NCI-H524 (cell line): ENCODE measurements at regions not wholly inside any gene's neighbourhood (a gene's known extent, or its start where the extent isn't known, plus 50 kb on each side); places are given as distances from the start of the nearest gene placed in this dataset.

ENCODE experiments used
- DNase-seq, 2 experiments: peaks; one replicate each; lab custom pipeline; 2025; lab: John Stamatoyannopoulos, UW

DNA sequence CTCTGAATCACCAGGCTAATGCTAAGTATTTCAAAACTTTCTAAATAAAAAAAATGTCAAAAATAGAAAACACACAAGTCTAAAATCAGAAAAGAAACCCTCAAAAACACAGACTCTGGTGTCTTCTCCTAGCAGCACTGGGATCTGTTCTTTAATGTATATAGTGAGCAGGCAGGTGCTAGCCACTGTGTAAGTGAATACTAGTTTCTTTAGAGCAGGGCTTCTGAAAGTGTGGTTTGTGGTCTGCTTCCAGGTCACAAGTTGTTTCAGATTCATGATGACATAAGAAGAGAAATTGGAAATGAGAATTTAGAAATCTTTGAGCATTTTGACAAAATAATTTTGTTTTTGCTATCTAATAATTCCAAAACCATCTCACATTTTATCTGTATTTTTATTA lies 763.1 kb downstream of the USP25 start:
- no peak for DNase-seq

DNA sequence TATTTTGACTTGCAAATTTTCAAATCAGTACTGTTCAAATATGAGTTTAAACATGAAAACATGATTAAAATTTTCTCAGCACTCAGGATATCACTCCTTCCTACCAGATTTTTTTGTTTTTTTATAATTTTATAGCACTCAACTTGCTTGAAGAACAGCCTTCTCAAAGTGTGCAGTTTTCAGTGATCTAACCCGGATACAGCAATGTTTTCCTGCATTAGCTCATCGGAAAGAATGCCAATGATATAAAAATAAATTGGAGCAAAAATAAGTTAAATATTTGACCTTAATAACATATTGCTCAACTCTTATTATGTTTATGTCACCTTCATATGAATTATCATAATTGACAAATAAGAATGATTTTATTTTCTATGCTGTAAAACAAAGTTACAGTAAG lies 766.8 kb downstream of the USP25 start:
- no peak for DNase-seq

DNA sequence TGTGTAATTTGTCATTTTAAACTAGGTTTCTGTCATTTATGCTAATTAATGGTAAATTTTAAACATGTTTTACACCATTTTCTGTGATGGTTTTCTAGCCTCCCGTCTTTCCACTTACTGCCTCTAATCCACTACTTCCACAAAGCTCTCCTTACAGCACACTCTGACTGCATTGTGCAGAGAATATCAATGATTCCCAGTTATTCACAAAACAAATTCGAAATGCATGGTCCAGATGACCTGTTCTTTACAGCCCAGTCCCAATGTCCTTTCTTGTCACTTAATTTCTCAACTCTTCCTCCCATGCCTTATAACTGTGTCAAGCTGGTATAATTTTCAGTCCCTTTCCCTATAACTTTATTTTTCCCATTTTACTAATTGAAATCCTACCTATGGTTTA lies 770.5 kb downstream of the USP25 start:
- DNase-seq, result no peak

DNA sequence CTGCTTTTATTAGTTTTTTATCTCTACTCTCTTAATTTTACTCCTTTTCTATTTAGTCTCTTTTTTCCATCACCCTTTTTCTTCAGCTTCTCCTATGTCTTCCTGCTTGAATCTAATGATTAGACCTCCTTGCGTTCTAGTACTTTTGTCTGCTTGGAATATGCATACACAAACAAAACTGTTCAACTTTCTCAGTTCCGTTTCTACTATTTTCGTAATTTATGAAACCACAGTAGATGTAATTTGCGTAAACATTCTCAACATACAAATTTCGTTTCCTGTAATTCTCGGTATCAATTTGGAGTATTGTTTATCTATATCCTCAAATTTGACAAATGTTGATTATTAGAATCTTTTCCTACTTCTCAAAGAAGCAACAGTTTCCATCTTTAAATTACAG lies 772.5 kb downstream of the USP25 start:
- DNase-seq, result no peak

DNA sequence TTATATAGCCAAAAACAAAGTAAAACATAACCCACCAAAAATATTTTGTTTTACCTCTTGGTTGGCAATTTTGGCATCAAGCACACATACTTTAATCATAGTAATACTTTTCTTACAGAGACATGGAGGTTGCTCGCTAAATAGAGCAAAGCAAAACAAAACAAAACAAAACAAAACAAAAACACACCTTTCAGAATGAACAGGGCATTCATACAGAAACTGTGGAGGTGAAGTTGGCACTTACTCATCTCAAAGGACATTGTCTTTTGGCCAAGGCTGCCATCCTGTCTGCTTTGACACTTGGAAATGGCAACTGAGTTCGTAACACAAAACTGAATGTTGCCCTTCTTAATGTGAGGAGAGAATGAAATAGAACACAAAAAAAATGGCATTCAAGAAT lies 773.1 kb downstream of the USP25 start:
- no peak for DNase-seq

DNA sequence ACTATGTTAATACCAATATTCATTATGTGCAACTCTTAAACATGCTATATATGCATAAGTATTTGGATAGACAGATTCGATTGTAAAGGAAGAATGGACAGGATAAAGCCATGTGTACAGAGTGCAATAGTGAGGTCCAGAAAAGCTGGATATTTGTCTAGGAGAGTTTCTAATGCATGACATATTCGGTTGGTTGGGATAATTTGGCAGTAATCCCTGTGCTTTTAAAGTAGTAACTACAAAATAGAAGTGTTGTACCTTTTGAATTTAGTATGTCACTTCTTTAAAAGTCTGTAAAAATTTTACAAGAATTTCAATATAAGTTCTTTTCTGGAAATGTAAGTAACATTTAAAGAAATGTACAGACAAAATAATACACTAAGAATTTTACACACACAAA lies 774.5 kb downstream of the USP25 start:
- no peak for DNase-seq

DNA sequence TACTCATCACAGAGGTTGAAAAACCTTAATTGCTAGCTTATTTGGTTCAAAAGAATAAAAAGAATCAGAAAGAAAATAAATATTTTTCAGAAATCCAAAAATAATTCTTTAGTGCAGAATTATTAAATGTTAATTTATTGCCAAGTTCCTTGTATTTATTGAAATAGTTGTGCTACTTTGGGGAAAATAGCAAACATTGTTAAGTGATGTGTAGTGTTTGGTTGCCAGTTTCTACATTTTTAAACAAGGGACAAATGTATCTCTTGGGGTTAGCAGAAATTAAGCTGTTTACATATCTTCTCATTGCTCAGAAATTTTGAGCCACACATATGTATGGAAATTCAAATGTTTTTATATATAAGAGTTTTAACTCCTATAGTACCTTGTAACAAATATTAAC lies 775.0 kb downstream of the USP25 start:
- no peak for DNase-seq

DNA sequence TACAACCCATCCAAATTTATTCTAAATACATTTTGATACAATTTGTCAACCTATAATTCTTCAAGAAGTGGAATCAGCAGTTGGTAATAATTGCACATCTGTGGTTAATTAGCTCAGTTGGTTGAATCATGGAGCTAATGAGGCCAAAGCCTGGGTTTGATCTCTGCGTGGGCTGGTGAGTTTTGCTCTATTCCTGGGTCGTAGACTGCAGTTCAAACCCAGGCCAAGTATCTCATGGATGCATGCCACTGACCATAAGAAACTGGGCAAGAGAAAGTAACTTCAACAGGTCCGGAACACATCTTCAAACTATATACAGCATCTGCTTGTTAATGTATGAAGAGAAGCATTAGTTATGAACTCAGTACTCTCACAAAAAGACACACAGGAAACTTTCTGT lies 779.7 kb downstream of the USP25 start:
- DNase-seq, result no peak

DNA sequence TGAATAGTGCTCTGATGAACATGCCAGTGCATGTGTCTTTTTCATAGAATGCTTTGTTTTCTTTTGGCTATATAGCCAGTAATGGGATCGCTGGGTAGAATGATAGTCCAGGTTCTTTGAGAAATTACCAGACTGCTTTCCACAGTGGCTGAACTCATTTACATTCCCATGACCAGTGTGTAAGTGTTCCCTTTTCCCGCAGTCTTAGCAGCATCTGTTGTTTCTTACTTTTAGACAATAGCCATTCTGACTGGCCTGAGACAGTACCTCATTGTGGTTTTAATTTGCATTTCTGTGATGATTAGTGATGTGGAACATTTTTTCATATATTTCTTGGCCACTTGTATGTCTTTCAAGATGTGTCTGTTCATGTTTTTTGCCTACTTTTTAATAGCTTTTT lies 784.5 kb downstream of the USP25 start:
- DNase-seq, result no peak

DNA sequence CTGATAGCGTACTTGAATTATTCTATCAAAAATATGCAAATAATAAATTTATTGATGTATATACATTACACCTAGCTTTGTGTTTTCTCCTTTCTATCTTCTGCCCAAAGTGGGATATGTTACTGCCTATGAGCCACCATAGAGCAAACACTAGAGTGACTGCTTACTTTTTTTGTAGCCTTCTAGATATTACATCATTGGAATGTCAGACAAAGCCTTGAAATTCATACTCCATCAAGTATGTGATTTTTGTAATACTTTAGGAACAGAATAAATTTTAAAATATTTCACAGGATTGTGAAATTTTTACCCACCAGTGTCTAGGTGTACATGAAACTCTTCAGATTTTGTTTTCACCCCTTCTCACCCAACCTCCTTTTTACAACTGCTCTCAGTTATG lies 787.6 kb downstream of the USP25 start:
- no peak for DNase-seq

DNA sequence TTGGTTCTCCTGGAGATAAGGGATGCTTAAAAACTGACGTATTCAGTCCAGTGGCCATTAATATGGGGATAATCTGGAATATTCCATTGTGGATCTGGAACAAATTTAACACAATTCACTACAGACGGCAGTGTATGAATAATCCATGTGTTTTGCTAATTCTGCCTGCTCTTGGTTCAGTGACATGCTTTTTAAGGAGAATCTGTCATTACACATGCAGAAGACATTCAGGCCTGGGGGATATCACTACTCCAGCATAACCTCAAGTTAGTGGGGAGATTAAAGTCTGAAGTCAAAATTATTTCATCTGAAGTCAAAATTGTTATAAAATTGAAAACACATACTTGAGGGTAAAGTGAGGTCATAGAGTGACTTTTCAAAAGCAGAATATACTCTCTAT lies 789.3 kb downstream of the USP25 start:
- DNase-seq, result no peak

DNA sequence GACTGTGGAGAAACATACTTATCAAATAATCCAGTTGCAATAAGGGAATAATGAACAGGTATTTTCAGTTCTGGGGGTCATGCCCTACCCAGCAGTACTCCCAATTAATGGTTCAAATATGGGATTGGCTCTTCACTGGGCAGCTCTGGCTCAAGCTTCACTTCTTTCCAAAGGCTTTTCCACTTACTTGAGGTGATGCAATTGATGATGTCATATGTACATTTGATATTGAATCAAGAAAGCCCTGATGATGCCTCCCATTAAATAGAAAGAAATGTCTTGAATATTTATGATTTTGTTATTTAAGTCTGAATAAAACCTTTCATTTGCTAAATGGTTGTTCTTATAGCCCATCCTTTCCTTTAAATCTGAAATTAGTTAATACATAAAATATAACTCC lies 789.9 kb downstream of the USP25 start:
- no peak for DNase-seq

DNA sequence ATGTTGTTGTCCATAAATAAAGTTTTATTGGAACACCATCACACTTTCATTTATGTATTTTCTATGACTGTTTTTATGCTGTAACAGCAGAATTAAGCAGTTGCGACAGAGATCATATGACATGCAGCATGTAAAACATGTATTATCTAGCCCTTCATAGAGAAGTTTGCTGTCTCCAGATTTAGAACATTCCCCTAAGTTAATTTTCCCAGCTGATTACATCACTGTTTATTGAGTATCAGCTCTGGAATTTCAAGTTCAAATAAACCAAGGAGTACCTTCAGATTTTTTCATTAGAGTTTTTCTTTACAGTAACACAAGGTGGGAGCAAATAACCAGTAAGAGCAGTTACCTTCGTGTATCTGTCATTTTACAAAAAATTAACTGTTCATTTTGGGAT lies 792.8 kb downstream of the USP25 start:
- DNase-seq, result no peak

DNA sequence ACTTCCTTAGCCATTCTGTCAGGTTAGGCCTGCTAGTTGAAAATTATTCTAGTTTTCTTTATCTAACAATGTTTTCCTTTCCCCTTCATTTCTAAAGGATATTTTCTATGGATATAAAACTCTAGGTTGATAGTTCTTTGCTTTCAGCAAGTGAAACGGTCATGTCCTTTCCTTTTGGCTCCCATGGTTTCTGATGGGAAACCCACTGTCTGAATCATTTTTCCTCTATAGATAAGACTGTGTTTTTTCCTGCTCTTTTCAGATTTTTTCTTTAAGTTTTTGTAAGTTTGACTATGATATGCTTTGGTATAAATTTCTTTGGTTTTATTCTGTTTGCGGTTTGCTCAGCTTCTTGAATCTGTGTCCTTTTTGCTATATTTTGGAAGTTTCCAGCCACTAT lies 800.9 kb downstream of the USP25 start:
- no peak for DNase-seq

DNA sequence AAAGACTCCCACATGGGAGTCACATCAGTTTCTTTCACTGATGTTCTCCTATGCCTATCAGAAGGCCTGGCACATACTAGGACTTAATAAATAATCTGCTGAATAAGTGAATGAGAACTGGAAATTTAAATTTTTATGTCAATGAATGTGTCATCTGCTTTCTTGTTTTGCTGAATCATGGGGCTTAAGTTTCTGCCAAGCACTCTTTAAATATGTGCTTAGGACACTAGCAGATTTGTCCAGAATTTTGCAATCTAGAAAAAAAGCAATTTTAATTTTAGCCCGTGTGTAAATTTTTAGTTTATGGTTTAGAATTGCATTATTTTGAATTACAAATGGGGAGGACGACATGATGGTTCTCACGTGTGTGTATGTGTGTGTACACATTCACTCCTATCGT lies 803.1 kb downstream of the USP25 start:
- no peak for DNase-seq

DNA sequence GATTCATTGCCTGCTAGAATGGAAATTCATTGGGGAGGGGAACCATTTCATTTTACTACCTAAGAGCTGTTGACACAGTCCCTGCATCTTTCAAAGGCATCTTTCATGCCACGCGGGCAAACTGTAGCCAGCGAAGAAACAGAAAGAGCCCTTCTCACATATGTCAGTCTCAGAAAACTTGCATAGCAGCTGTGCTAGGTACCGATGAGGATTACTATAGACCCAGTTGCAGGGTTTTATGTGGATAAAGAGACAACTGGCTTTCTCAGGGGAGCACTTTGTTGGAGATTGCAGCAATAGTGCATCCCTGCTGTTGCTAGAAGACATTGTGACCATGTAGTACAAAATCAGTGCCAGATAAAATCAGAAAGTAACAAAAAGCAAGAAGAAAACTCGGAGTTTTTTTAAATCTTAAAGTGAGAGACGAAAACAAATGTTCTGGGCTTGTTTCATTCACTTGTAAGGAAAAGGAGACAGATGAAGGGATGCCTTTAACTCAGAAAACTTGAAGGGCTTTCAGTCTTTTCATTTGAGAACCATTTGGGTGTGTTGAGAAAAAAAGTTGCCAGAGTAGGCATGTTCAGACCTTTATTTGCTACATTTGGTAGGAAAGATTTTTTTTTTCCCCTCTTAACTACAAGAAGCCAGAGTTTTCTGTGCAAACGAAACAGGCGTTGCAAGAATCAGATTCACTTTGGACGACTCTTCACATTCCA lies 804.1 kb downstream of the USP25 start:
- DNase-seq, result peak; percentile 78 to 81

DNA sequence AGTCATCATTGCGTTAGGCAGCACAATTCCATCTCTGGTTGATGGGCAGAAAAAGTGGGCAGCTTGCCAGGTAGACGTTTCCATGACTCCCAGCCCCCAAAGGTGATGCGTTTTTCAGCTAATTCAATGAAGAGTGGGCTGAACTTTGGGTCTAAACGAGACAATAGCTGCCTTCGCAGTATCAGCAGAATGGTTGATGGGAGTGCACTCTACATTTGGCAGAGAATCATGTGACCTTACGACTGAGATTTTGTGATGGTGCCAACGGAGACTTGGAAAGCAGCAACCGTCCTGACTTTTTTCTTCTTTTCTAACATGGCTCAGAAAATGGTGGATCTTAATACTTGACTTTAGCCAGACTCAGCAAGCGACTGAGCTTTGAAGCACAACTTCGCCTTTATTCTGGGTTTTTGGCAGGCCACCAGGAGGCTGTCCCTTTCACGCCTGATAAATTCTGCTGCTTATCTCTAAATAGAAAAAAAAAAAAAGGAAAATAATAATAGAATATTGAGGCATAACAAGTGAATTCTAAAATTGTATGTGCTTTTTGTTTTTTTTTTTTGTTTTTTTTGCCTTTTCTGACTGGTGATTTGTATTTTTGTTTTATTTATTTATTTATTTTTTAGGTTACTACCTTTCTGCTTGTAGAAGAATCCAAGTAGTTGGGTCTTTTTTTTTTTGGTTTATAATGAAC lies 804.8 kb downstream of the USP25 start:
- peak; percentile 76 to 85 for DNase-seq

DNA sequence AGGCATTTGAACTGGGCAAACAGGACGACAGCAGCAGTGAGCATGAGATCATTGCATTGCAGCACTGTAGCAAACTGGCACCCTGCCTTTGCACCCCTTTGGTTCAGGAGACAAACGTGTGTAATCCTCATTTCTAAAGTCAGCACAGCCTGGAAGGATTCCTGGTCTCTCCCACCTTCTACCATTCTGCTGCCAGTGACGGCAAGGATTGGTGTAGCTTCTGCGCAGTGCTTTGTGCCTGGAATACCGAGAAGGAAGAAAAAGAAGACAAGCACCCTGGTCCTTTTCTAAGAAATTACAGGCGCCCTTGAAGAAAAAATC lies 805.3 kb downstream of the USP25 start:
- peak; percentile 47 to 81 for DNase-seq

DNA sequence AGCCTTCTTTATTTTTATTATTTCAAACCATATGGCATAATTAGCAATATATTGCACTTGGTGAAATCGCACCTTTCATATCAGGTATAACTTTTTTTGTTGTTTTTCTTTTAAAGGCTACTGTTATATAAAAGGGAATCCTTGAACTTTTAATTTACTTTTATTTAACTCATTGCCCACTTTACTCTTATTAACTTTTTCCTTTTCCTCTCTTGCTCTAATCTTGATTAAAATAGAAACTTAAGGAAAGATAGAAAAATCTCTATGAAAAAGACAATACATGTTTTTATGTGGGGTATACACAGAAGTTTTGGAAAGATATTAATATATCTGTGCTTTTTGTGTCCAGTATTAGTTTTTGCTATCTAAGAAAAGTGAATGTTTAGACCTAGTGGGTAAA lies 805.8 kb downstream of the USP25 start:
- DNase-seq, result no peak

DNA sequence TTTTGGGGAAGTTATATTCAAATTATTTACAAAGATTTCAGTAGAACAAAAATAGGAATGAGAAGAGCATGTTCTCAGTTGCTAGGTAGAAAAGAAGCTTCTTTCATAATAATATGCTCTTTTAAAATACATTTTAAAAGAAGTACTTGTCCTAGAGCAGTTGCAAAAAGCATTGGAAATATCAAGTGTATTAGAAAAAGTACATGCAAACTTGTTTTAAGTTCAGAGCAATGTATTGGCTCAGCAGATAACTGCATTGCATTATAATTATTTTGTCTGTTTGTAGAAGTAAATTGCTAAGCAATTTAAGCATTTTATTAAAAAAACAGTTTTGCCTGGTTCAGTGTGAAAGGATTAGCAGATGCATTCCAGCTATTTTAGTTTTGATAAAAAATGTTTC lies 806.4 kb downstream of the USP25 start:
- no peak for DNase-seq

DNA sequence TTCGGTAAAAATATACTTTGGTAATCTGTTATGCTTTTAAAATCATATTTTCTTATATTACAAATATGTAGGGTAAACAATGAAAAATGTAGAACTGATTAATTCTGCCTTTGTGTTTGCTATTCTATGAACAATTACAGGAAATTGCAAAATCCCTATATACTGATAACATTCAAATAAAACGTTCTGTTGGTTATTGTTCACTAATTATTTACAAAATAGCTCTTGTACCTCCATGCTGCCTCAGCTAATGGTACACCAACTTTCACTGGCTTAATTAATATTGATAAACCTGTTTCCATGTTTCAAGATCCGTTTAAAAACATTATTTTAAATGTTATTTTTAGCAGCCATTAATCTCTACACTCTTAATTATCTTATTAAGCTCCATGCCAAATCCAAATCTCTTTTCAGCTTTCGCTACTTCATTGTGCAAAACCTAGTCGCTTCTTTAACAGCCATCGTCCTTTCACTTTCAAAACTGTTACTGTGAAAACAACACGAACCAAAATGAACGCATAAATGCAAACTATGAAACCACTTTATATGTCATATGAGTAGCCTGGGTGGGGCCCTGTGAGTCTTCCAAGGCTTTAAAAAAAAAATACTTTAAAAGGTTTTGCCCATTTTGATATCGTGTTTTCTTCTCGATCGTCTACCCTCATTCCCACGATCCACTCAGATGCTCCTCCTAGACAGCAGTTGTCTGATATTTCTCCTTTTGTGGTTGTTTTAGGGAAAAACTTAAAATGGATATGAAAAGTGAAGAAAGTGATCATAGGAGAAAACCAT lies 807.1 kb downstream of the USP25 start:
- peak; percentile 21 to 57 for DNase-seq

DNA sequence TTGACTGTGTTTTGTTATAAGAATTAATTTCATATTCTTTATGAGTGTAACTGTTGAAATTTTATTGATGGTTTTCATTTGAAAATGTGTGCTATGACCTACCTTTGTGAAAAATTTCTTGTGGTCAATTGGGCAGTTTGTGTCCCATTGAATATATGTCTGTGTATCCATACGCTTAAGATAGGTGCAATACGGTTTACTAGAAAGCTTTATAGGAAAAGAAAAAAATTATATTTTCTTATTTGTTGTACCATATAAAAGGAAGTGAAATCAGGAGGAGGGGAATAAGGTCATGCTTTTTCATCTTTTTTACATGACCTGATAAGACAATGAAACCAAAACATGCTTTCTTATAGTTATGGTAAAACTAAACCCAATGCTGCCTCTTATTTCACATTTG lies 807.7 kb downstream of the USP25 start:
- DNase-seq, result peak; percentile 0 to 34

DNA sequence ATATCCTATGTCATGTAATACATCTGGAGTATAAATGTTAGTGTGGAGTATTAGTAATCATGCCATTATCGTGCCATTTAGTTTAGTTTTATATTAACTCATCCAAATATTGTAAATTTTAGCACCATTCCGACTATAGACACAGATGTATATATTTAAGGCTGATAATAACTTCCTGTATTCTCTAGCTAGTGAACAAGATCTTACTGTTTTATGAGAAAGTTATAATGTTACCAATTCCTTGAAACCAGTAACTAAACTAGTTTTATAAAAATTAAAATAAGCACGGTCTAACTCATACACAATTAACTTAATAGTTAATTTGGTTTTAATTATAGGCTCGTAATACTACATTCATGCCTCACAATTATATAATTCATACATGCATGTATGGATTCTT lies 808.6 kb downstream of the USP25 start:
- no peak for DNase-seq
